Stimulated activated CD8-positive, alpha-beta memory T cell treated with anti-CD3 and anti-CD28 coated beads, Interleukin-15, amount 100 ng/mL, for 4 hours (primary cell): ENCODE measurements at regions not wholly inside any gene's neighbourhood (a gene's known extent, or its start where the extent isn't known, plus 50 kb on each side); places are given as distances from the start of the nearest gene placed in this dataset.
A peak's percentile ranks its signal among the peaks of the same experiment; 100 is the strongest.
"Not testable (repeated sequence)": the region's sequence is repeated elsewhere in the genome, so short reads cannot be mapped to it uniquely, and the experiment has no call there.

ENCODE experiments used
- DNase-seq, 2 donors: peaks; one replicate each; pipeline ENCODE4 v3.0.0-alpha.2; 2020; ENCODE audit warnings: low read depth in 2 of 2

GRCh38 chr14:105951399-105951798 is 425.0 kb downstream of the TMEM121 start:
- no peak for DNase-seq

DNA sequence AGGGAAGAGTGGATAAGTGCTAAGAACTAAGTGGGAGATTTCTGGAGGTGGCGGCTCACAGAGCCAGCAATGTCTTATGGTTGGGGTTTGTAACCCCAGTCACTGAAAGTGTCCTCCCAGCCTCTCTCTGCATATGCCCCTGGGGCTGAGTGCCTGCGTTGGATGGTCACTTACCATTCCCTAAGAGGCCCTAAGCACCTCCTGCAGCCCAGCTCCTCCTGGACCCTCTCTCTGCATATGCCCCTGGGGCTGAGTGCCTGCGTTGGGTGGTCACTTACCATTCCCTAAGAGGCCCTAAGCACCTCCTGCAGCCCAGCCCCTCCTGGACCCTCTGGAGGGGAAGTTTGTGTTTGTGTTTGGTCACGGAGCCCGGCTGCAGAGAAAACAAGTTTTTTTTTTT is 425.8 kb downstream of the TMEM121 start:
- DNase-seq, result no peak

- no peak for DNase-seq
These were observed 426.4 kb downstream of the TMEM121 start for GRCh38 chr14:105952826-105953225.

DNA sequence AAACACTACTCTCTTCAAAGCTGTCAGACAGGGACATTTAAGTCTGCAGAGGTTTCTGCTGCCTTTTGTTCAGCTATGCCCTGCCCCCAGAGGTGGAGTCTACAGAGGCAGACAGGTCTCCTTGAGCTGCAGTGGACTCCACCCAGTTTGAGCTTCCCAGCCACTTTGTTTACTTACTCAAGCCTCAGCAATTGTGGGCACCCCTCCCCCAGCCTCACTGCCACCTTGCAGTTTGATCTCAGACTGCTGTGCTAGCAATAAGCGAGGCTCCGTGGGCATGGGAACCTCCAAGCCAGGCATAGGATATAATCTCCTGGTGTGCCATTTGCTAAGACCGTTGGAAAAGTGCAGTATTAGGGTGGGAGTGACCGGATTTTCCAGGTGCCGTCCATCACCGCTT is 435.2 kb downstream of the TMEM121 start:
- DNase-seq, result not testable (repeated sequence)

DNA sequence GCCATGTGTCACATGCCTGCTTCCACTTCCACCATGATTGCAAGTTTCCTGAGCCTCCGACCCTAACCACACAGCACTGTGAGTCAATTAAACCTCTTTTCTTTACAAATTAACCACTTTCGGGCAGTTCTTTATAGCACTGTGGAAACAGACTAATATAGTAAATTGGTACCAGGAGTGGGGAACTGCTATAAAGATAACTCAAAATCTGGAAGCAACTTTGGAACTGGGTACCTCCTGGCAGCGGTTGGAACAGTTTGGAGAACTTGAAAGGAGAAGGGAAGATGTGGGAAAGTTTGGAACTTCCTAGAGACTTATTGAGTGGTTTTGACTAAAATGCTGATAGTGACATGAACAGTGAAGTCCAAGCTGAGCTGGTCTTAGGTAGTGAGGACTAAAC is 436.1 kb downstream of the TMEM121 start:
- no peak for DNase-seq

DNA sequence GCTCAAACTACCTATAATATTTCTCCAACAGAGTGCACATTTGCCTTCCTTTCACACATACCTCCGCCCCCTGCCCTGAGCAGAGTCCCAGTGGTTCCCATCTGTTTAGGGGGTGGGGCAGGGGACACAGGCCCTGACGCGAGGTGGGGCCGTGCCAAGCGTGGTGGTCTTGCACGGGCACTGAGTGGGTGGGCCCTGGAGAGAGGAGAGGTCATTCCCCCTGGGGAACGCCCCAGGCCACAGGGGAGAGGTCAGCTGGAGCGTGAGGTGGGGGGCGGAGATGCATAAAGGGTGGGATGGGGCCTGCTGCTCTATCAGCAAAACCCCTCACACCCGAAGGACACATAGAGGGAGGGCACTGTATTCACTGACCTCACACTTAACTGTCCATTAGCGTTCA is 441.9 kb downstream of the TMEM121 start:
- DNase-seq, result no peak

- not testable (repeated sequence) for DNase-seq
These were observed 442.6 kb downstream of the TMEM121 start for GRCh38 chr14:105969026-105969425.

- DNase-seq, result not testable (repeated sequence)
These were observed 444.4 kb downstream of the TMEM121 start for GRCh38 chr14:105970821-105971220.

GRCh38 chr14:105971593-105972500 is 445.5 kb downstream of the TMEM121 start:
- DNase-seq, result no peak

GRCh38 chr14:105974902-105975301 is 448.5 kb downstream of the TMEM121 start:
- peak; percentile 39 to 48 for DNase-seq

GRCh38 chr14:105978618-105979295 is 452.4 kb downstream of the TMEM121 start:
- no peak for DNase-seq

- no peak for DNase-seq
These were observed 453.1 kb downstream of the TMEM121 start for GRCh38 chr14:105979446-105979845.

GRCh38 chr14:105980224-105980623 is 453.8 kb downstream of the TMEM121 start:
- DNase-seq, result no peak

DNA sequence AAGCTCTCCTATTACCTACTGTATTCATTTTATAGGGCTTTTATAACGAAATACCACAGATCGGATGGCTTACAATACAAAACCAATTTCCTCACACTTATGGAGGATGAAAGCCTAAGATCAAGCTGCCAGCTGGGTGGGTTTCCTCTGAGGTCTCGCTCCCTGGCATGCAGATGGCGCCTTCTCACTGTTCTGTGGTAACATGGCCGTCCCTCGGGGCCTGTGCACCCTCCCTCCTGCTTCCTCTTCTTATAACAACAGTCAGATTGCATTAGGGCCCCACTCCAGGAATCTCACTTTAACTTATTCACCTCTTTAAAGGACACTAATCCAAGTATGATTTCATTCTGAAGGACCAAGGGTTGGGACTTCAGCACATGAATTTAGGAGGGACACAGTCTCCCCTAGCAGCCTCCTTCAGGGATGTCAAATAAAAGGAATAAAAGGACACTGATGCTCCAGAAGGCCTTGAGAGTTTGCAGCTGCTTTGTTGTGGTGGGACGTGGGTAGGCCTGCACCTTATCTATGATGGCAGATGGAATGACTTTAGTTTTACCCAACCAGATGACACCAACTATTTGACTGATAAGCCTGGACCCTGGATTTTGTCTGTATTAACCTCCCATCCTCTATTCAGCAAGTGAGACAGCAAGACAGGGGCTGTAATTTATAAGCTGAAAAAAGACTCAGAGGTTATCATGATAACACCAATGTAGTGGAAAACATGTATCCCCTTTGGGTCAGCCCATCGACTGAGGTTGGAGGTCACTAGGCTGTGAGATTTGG is 455.3 kb downstream of the TMEM121 start:
- not testable (repeated sequence) for DNase-seq

GRCh38 chr14:105982664-105983063 is 456.3 kb downstream of the TMEM121 start:
- DNase-seq, result no peak

DNA sequence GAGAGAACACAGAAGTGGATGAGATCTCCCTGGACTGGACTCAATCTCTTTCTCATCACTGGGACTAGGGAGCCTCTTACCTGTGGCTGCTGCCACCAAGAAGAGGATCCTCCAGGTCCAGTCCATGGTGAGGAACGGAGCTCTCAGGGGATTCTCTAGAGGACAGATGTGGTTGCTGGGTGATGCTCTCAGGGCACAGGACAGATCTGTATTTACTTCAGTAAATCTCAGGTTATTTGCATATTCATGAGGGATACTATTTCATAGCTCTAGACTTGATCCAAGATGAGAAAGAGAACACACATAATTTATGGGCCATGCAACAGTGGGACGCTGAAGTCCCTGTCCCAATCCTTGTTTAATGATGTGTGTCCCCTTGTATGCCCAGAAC is 460.5 kb downstream of the TMEM121 start:
- no peak for DNase-seq

DNA sequence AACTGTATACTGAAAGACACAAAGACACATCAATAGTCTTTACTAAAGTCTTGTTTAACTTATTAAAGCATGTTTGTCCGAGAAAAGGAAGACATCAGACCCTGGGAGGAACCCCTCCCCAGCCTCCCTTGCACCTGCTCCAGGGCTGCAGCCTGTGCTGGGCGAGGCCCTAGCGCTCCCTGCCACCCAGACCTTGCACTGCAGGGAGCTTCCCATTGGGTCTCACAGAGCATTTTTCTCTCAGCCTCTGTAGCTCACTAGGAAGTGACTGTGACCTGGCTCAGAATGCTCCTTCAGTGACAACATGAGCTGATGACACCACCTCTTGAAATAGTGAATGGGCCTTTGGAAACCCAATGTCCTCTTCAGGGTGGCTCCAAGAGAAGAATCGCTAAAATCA is 461.2 kb downstream of the TMEM121 start:
- no peak for DNase-seq

- DNase-seq, result no peak
These were observed 463.4 kb downstream of the TMEM121 start for GRCh38 chr14:105989566-105990302.

- DNase-seq, result not testable (repeated sequence)
These were observed 465.3 kb downstream of the TMEM121 start for GRCh38 chr14:105991677-105992076.

DNA sequence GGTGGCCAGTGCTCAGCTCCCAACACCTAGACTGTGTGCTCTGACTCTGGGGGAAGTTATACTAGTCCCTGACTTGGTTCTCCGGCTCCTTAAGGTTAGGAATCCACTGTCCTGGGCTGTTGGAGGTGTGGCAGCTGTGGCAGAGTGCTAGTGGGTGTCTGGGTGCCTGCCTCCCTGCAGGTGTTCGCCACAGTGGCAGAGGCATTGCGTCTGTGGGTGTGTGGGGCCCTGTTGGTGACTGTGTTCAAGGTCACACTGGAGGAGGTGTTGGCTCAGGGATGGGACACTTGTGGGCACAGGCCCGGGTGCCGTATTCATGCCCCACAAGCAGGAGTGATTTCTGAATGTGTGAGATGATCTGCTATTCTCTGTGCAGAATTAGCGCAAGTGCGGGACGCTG is 467.4 kb downstream of the TMEM121 start:
- no peak for DNase-seq

DNA sequence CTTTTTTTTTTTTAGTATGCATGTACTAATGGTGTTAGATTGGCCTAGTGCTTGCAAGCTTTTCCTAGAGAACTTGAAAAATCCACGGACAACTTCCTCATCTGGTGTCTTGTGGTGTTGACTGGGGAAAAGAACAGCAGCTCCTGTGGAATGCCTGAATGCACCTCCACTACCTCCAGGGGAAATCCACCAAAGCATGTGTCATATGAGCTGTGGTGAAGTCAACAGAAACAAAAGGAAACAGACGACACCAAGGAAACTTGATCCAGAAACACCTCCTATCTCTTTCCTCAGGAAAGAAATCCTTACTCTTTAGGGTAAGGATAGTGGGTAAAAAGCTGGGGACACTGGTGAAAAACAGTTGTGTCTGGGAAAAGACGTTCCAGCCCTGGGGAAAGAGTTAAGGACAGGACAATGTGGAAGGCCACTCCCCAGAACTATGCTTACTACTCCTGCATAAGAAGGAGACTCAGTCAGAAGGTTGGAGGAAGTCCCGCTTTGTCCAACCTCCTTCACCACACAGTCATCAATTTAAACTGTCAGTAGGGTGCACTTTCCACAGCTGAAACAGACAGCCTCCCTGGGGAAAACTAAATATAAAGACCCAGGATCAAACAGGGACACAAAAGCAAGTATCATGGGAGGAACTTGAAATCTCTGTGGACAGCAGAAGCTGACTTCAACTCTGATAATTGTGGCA is 468.8 kb downstream of the TMEM121 start:
- DNase-seq, result not testable (repeated sequence)
